ENCODE measurements at regions not wholly inside any gene's neighbourhood (a gene's known extent, or its start where the extent isn't known, plus 50 kb on each side); places are given as distances from the start of the nearest gene placed in this dataset.

DNA sequence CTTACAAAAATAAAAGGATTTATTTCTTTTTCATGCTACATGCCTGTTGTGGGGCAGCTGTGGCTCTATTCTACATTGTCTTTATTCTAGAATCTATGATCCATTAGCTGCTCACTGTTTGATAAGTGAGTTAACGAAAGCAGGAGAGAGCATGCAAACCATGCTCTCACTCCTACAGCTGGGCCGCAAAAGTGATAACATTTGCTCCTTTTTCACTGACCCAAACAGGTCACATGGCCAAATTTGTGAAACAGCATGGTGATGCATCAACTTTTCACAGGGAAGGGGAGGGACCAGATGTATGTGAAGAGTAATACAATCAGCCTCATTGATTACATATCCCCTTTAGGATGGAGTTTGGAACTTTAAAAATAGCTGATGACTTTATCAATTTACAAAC, 456.9 kb upstream of the SYT1 start:
- DNase-seq, result no peak

DNA sequence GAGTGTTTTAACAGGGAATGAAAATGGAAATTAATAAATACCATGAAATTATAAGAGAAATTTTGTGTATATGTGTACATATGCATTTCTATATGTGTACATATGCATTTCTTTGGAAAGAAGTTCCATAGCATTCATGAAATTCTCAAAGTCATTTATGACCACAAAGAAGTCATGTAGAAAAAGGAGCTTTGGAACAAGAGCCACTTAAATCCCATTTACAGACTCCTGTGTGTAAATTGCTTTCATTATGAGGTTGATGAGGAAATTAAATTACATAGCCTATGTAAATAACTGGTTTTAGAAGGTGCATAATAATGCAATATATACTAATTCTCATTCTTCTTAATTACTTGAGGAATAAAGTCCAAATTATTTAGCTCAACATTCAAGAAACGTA, 450.5 kb upstream of the SYT1 start:
- no peak for DNase-seq

- DNase-seq, result no peak
Measured at GRCh38 chr12:78418919-78419318, 445.7 kb upstream of the SYT1 start.

DNA sequence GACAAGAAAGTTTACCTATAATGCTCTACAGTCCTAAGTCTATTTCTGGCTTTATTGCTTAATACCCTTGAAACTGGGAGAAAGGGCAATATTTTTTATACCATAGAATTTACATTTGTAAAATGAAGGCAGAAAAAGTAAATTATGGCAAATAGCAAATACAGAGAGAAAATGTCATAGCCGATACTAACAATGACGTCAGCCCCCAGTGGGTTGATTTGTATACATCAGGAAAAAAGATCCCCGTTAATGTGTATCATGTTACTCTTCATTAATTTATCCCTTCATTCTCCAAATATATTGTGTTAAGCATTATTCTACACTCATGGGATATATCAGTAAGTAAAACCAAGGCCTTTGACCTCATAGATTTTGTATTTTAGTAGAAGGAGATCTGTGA, 445.1 kb upstream of the SYT1 start:
- no peak for DNase-seq

- no peak for DNase-seq
Measured at GRCh38 chr12:78420991-78421390, 443.6 kb upstream of the SYT1 start.

GRCh38 chr12:78430551-78430950, 434.0 kb upstream of the SYT1 start:
- no peak for DNase-seq

- no peak for DNase-seq
Measured at GRCh38 chr12:78431931-78432330, 432.6 kb upstream of the SYT1 start.

- DNase-seq, result no peak
Measured at GRCh38 chr12:78439666-78440065, 424.9 kb upstream of the SYT1 start.

GRCh38 chr12:78441737-78442453, 422.7 kb upstream of the SYT1 start:
- DNase-seq, result no peak

DNA sequence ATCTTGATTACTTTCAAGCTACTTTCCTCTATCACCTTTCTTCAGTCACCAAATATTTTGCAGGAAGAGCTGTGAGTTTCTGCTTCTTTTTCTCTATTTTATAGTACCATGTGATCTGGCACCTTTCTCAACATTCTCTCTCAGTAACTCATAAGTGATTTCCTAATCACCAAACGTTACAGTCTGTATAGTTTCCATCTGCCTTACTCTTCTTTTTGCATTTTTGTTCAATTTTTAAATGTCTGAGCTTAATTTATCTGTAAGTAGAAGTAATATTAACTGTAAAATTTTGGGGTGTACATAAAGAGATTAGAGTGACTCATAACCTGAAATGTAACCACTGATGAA, 422.1 kb upstream of the SYT1 start:
- no peak for DNase-seq

DNA sequence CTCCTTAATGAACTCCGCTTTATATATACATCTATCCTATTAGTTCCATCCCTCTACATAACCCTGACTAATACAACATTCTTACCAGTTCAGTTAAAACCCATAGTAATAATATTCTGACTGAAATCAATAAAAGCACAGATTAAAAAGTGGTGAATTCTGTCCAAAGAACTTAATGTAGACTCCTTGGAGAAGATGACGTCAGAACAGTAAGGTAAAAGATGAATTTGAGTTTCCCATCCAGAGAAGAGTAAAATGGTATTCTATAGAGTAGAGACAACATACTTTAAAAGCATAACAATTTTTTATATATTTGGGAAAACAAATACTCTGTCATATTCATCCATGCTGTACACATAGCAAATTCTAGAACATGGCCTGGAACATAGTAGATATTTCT, 418.0 kb upstream of the SYT1 start:
- DNase-seq, result no peak

DNA sequence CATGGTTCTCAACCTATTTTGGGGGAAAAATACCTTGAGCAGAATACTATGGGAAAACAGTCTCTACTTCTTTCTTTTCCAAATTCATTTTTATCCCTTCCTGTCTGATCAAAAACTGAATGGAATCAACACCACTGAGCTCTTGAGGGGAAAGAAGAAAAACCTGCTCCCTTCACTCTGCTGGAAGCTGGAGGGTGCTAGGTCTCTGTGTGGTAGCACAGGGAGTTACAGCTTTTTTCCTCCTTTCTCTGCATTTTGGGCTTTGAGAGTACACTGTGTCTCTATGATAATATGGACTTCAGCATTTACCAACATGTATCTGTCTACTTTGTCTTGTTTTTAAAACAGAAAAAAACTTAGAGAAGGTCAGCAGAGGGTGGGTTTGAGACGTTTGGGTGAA, 417.2 kb upstream of the SYT1 start:
- DNase-seq, result no peak

DNA sequence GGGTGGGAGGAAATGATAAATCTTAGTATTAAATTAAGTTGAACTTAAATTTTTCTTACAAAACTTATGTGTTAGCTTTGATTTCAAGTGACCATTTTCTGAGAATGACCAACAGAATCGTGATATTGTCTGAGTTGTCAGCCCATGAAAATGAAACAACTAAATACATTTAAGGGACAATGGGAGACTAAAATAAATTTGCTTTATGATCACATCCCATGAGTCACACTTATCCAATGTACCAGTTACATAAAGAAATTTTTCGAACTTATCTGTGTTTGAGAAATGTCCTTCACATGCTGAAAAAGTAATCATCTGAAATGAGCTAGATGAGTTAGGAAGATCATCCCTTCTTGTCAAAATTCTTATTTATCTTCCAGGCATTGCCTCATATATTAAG, 415.9 kb upstream of the SYT1 start:
- no peak for DNase-seq

DNA sequence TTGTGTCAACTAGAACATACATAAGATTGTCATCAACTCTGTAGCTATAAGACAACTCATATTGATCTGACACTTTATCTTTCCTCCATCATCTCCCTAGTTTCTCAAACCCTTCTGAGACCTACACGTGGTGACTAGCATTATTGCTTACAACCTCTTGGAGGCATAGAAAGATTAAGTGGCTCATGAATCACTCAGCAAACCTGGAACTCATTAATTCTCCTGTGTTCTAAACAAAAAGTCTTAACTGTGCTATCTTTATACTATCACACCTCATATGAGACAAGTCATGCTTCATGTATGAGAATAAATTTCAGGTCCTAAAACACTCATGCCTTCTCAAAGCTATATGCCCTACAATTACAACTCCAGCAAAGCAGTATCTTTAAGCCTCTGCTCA, 408.6 kb upstream of the SYT1 start:
- DNase-seq, result no peak

- DNase-seq, result no peak
Measured at GRCh38 chr12:78457938-78458337, 406.6 kb upstream of the SYT1 start.

- no peak for DNase-seq
Measured at GRCh38 chr12:78470354-78471195, 394.0 kb upstream of the SYT1 start.

DNA sequence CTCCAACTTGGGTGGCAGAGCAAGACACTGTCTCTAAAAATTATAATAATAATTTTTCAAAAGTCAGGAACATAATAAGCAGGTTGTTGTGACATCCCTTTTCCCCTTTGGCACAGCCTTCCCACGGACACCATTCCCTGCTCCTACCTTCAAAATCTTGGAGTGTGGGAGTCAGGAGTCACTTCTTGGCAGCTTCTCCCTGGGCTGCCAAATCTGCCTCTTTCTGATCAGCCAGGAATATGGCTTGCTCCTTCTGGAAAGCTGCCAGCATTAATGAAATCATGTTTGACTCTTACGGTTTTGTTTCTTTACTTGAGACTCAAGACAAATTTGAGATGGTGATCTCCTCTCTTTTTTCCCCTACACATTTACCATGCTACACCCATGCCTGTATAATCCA, 391.4 kb upstream of the SYT1 start:
- no peak for DNase-seq

DNA sequence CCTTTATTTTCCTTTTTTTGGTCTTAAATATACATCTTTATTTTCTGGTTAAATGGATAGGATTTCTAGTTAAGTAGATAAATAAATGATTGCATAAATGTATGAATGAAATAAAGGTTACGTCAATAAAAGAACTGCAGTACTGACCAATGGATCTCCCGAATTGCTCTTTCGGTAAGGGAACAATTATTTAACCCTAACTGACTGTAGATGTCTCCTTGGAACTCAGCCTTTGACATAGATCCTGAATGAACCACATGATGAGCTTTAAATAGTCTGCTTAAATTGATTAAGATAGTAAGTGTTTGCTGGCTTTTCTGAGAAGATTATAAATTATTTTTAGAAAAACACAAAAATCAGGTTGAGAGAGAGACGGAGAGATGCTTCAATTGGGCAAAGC, 391.0 kb upstream of the SYT1 start:
- no peak for DNase-seq

DNA sequence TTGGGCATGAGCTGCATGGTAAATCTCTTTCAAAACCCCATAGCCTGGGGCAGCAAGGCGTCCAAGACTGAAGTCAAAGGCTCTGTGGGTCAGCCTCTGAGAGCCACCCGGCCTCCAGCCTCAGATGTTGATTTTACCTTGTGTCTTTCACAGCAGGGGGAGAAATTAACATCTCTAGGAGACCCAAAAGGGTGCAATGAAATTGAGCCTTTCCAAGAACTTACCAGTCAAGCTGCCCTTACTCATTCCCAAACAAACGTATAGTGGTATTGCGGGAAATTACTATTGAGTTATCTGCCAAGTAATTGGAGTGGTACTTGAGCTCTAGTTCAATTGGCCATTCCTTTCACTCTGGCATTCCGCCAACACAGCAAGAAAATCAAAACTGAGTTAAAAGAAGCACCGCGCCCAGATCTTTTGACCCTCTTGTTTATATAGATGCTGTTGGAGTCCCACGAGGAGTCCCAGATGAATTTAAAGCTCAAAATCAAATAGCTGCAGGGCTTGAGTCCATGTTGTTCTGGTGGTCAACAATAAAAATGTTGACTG, 380.7 kb upstream of the SYT1 start:
- no peak for DNase-seq

GRCh38 chr12:78489990-78490389, 374.6 kb upstream of the SYT1 start:
- DNase-seq, result no peak

DNA sequence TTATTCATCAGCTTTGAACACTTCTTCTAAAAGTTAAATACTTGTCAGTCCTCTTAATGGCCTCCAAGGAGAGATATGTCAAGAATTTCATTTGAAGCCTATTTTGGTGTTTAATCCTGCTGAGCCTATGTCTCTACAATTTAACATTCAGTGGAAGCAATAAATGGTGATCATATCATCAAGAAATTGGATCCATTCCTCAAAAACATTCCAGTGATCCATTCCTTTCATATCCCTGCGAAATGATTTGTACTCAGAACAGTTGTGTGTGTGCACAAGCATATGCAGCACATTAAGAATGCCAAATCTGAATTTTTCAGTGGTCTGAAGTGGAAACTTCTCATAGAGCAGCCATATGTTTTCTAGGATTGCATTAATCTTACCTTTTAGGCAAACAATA, 373.7 kb upstream of the SYT1 start:
- no peak for DNase-seq

- DNase-seq, result no peak
Measured at GRCh38 chr12:78494911-78495310, 369.7 kb upstream of the SYT1 start.

- DNase-seq, result no peak
Measured at GRCh38 chr12:78501825-78502224, 362.7 kb upstream of the SYT1 start.

DNA sequence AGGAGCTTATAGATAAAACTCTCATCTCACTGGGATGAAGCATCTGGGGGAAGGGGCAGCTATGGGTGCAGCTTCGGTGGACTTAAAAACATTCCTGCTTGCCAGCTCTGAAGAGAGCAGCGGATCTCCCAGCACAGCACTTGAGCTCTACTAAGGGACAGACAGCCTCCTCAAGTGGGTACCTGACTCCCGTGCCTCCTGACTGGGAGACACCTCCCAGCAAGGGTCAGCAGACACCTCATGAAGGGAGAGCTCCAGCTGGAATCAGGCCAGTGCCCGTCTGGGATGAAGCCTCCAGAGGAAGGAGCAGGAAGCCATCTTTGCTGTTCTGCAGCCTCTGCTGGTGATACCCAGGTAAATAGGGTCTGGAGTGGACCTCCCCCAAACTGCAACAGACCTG, 345.2 kb upstream of the SYT1 start:
- no peak for DNase-seq
